ENCODE measurements at regions not wholly inside any gene's neighbourhood (a gene's known extent, or its start where the extent isn't known, plus 50 kb on each side); places are given as distances from the start of the nearest gene placed in this dataset.

- ChIA-PET POLR2A (no interaction called here), CTCF (interaction anchor here (0.6 to 3.8 kb wide), 4 partner anchors 941 to 1265 kb away, joined by 3 to 26 read pairs (median 4); no protein-coding TSS in a partner anchor)
Measured at GRCh38 chr14:38870296-38870836, 232.7 kb downstream of the SEC23A start.

GRCh38 chr14:38868399-38869290, 234.4 kb downstream of the SEC23A start:
- Mint-ChIP-seq H3K27me3 (peaks cover 4 to 8% of the 10 kb centered on the region in 2 donors), H3K27ac (no peak overlapping the region), H3K4me1 (no peaks in the 10 kb centered on the region), H3K9me3 (no peaks in the 10 kb centered on the region), H3K36me3 (no peaks in the 10 kb centered on the region), H3K4me3 (no peak overlapping the region)
- POLR2A ChIA-PET, result interaction anchor here in 1 of 2 donors (0.5 kb wide), 1 partner anchor 455 kb away, joined by 3 read pairs; no protein-coding TSS in a partner anchor
- Histone ChIP-seq H3K36me3 (ENCODE audit: control insufficient read depth in 2 of 2, extremely low read depth in 1 of 2, insufficient read depth in 1 of 2, low read length in 1 of 2) (no peaks in the 10 kb centered on the region), H3K4me3 (ENCODE audit: control insufficient read depth in 1 of 2, extremely low read depth in 1 of 2, low read length in 1 of 2) (no peak overlapping the region), H3K9me3 (no peaks in the 10 kb centered on the region), H3K4me1 (ENCODE audit: control insufficient read depth in 1 of 2, extremely low read depth in 1 of 2, insufficient read depth in 2 of 2, low read length in 2 of 2) (no peaks in the 10 kb centered on the region), H3K27me3 (replicated peaks in 1 of 2; ENCODE audit: control insufficient read depth in 2 of 2, extremely low read depth in 1 of 2, insufficient read depth in 2 of 2, low read length in 1 of 2) (peaks cover 0 to 5% of the 10 kb centered on the region in 2 experiments), H3K27ac (ENCODE audit: low read length) (no peak overlapping the region)
- ATAC-seq (replicated peaks in 1 of 4), result no peak
- CTCF ChIA-PET, result interaction anchor here (0.6 to 3.8 kb wide), 11 partner anchors 8 to 980 kb away, joined by 3 to 26 read pairs (median 6); no protein-coding TSS in a partner anchor
- WGBS (ENCODE audit: insufficient coverage), result 64% methylated on average over 2 of the region's 6 CpGs
- DNase-seq, result no peak

More at GRCh38 chr14:38870296-38870836, 232.7 kb downstream of the SEC23A start:
- Mint-ChIP-seq H3K4me3 (no peak overlapping the region), H3K27ac (no peak overlapping the region), H3K9me3 (no peaks in the 10 kb centered on the region), H3K36me3 (no peaks in the 10 kb centered on the region), H3K4me1 (no peaks in the 10 kb centered on the region), H3K27me3 (peaks cover 0 to 4% of the 10 kb centered on the region in 2 donors)
- ATAC-seq (replicated peaks in 1 of 4), result no peak
- no peaks in the 10 kb centered on the region for H3K4me1 ChIP-seq (ENCODE audit: control insufficient read depth in 1 of 2, extremely low read depth in 1 of 2, insufficient read depth in 2 of 2, low read length in 2 of 2)
- WGBS (ENCODE audit: insufficient coverage), result 44% methylated on average over 1 of the region's 3 CpGs
- no peak overlapping the region for H3K27ac ChIP-seq (ENCODE audit: low read length)
- no peak overlapping the region for H3K4me3 ChIP-seq (ENCODE audit: control insufficient read depth in 1 of 2, extremely low read depth in 1 of 2, low read length in 1 of 2)
- no peaks in the 10 kb centered on the region for H3K36me3 ChIP-seq (ENCODE audit: control insufficient read depth in 2 of 2, extremely low read depth in 1 of 2, insufficient read depth in 1 of 2, low read length in 1 of 2)
- no peak for DNase-seq
- no peaks in the 10 kb centered on the region for H3K9me3 ChIP-seq
- H3K27me3 ChIP-seq (replicated peaks in 1 of 2; ENCODE audit: control insufficient read depth in 2 of 2, extremely low read depth in 1 of 2, insufficient read depth in 2 of 2, low read length in 1 of 2), result peaks cover 0 to under 1% of the 10 kb centered on the region in 2 experiments

GRCh38 chr14:38867561-38868150, 235.4 kb downstream of the SEC23A start:
- H3K4me3 Mint-ChIP-seq, result no peak overlapping the region
- Histone ChIP-seq H3K4me3 (ENCODE audit: control insufficient read depth in 1 of 2, extremely low read depth in 1 of 2, low read length in 1 of 2) (no peak overlapping the region), H3K36me3 (ENCODE audit: control insufficient read depth in 2 of 2, extremely low read depth in 1 of 2, insufficient read depth in 1 of 2, low read length in 1 of 2) (no peaks in the 10 kb centered on the region), H3K4me1 (ENCODE audit: control insufficient read depth in 1 of 2, extremely low read depth in 1 of 2, insufficient read depth in 2 of 2, low read length in 2 of 2) (no peaks in the 10 kb centered on the region), H3K27ac (ENCODE audit: low read length) (no peak overlapping the region), H3K27me3 (replicated peaks in 1 of 2; ENCODE audit: control insufficient read depth in 2 of 2, extremely low read depth in 1 of 2, insufficient read depth in 2 of 2, low read length in 1 of 2) (peaks cover 0 to 12% of the 10 kb centered on the region in 2 experiments), H3K9me3 (no peaks in the 10 kb centered on the region)
- H3K27me3 Mint-ChIP-seq, result peaks cover 4 to 8% of the 10 kb centered on the region in 2 donors
- DNase-seq (peak in 33 of 35 experiments; percentile 2 to 71 (median 32)), ATAC-seq (replicated peaks in 1 of 4) (peak in 1 of 4 experiments; percentile 56)
- ChIA-PET POLR2A (no interaction called here), CTCF (interaction anchor here (0.5 to 3.8 kb wide), 17 partner anchors 9 to 1621 kb away, joined by 3 to 26 read pairs (median 4); no protein-coding TSS in a partner anchor)
- H3K9me3 Mint-ChIP-seq, result no peaks in the 10 kb centered on the region
- H3K4me1 Mint-ChIP-seq, result no peaks in the 10 kb centered on the region
- no CpG with 5 or more reads among the region's 5 CpGs for WGBS (ENCODE audit: insufficient coverage)
- no peaks in the 10 kb centered on the region for H3K36me3 Mint-ChIP-seq
- no peak overlapping the region for H3K27ac Mint-ChIP-seq

GRCh38 chr14:38866461-38866860, 236.6 kb downstream of the SEC23A start:
- Mint-ChIP-seq H3K9me3 (no peaks in the 10 kb centered on the region), H3K4me3 (no peak overlapping the region), H3K4me1 (no peaks in the 10 kb centered on the region), H3K27me3 (peaks cover 4 to 8% of the 10 kb centered on the region in 2 donors), H3K36me3 (no peaks in the 10 kb centered on the region), H3K27ac (no peak overlapping the region)
- DNase-seq (no peak), ATAC-seq (replicated peaks in 1 of 4) (no peak)
- WGBS (ENCODE audit: insufficient coverage), result no CpG with 5 or more reads among the region's 4 CpGs
- no peaks in the 10 kb centered on the region for H3K9me3 ChIP-seq
- CTCF ChIA-PET, result interaction anchor here in 1 of 2 donors (1.2 kb wide), 1 partner anchor 9 kb away, joined by 4 read pairs; no protein-coding TSS in a partner anchor
- no peak overlapping the region for H3K4me3 ChIP-seq (ENCODE audit: control insufficient read depth in 1 of 2, extremely low read depth in 1 of 2, low read length in 1 of 2)
- no peak overlapping the region for H3K27ac ChIP-seq (ENCODE audit: low read length)
- peaks cover 0 to 16% of the 10 kb centered on the region in 2 experiments for H3K27me3 ChIP-seq (replicated peaks in 1 of 2; ENCODE audit: control insufficient read depth in 2 of 2, extremely low read depth in 1 of 2, insufficient read depth in 2 of 2, low read length in 1 of 2)
- H3K4me1 ChIP-seq (ENCODE audit: control insufficient read depth in 1 of 2, extremely low read depth in 1 of 2, insufficient read depth in 2 of 2, low read length in 2 of 2), result no peaks in the 10 kb centered on the region
- POLR2A ChIA-PET, result no interaction called here
- H3K36me3 ChIP-seq (ENCODE audit: control insufficient read depth in 2 of 2, extremely low read depth in 1 of 2, insufficient read depth in 1 of 2, low read length in 1 of 2), result no peaks in the 10 kb centered on the region

GRCh38 chr14:38862366-38862765, 240.7 kb downstream of the SEC23A start:
- WGBS (ENCODE audit: insufficient coverage), result no CpG with 5 or more reads among the region's 1 CpG
- ATAC-seq (replicated peaks in 1 of 4) (no peak), DNase-seq (no peak)
- Histone ChIP-seq H3K27ac (ENCODE audit: low read length) (no peak overlapping the region), H3K4me1 (ENCODE audit: control insufficient read depth in 1 of 2, extremely low read depth in 1 of 2, insufficient read depth in 2 of 2, low read length in 2 of 2) (no peaks in the 10 kb centered on the region), H3K4me3 (ENCODE audit: control insufficient read depth in 1 of 2, extremely low read depth in 1 of 2, low read length in 1 of 2) (no peak overlapping the region), H3K9me3 (no peaks in the 10 kb centered on the region), H3K27me3 (replicated peaks in 1 of 2; ENCODE audit: control insufficient read depth in 2 of 2, extremely low read depth in 1 of 2, insufficient read depth in 2 of 2, low read length in 1 of 2) (peaks cover 0 to 16% of the 10 kb centered on the region in 2 experiments), H3K36me3 (ENCODE audit: control insufficient read depth in 2 of 2, extremely low read depth in 1 of 2, insufficient read depth in 1 of 2, low read length in 1 of 2) (no peaks in the 10 kb centered on the region)
- Mint-ChIP-seq H3K27ac (no peak overlapping the region), H3K9me3 (peaks cover 0 to under 1% (median 0%) of the 10 kb centered on the region in 3 donors), H3K27me3 (peaks cover 4 to 12% of the 10 kb centered on the region in 2 donors), H3K4me1 (no peaks in the 10 kb centered on the region), H3K4me3 (no peak overlapping the region), H3K36me3 (no peaks in the 10 kb centered on the region)
- POLR2A ChIA-PET, result no interaction called here
- CTCF ChIA-PET, result no interaction called here

- no peaks in the 10 kb centered on the region for H3K4me1 ChIP-seq (ENCODE audit: control insufficient read depth in 1 of 2, extremely low read depth in 1 of 2, insufficient read depth in 2 of 2, low read length in 2 of 2)
- no peak overlapping the region for H3K27ac ChIP-seq (ENCODE audit: low read length)
- Mint-ChIP-seq H3K27me3 (peaks cover 0 to 12% of the 10 kb centered on the region in 2 donors), H3K4me3 (no peak overlapping the region), H3K9me3 (peaks cover 0 to 3% (median 0%) of the 10 kb centered on the region in 3 donors), H3K36me3 (no peaks in the 10 kb centered on the region), H3K4me1 (no peaks in the 10 kb centered on the region), H3K27ac (no peak overlapping the region)
- POLR2A ChIA-PET, result no interaction called here
- CTCF ChIA-PET, result interaction anchor here in 1 of 2 donors (0.7 kb wide), 1 partner anchor 957 kb away, joined by 7 read pairs; no protein-coding TSS in a partner anchor
- no peak overlapping the region for H3K4me3 ChIP-seq (ENCODE audit: control insufficient read depth in 1 of 2, extremely low read depth in 1 of 2, low read length in 1 of 2)
- no peaks in the 10 kb centered on the region for H3K36me3 ChIP-seq (ENCODE audit: control insufficient read depth in 2 of 2, extremely low read depth in 1 of 2, insufficient read depth in 1 of 2, low read length in 1 of 2)
- peaks cover 0 to 16% of the 10 kb centered on the region in 2 experiments for H3K27me3 ChIP-seq (replicated peaks in 1 of 2; ENCODE audit: control insufficient read depth in 2 of 2, extremely low read depth in 1 of 2, insufficient read depth in 2 of 2, low read length in 1 of 2)
- H3K9me3 ChIP-seq, result no peaks in the 10 kb centered on the region
- no peak for DNase-seq
- WGBS (ENCODE audit: insufficient coverage), result no CpG with 5 or more reads among the region's 1 CpG
- ATAC-seq (replicated peaks in 1 of 4), result no peak
Measured at GRCh38 chr14:38860530-38860929, 242.5 kb downstream of the SEC23A start.
